ENCODE measurements at regions not wholly inside any gene's neighbourhood (a gene's known extent, or its start where the extent isn't known, plus 50 kb on each side); places are given as distances from the start of the nearest gene placed in this dataset.

GRCh38 chr12:66733321-66733720, 54.4 kb upstream of the GRIP1 start:
- TF ChIP-seq CTCF (IDR thresholded peaks at IDR 0.05): no peak
- Histone ChIP-seq H3K27ac (no peak overlapping the region), H3K36me3 (no peaks in the 10 kb centered on the region), H3K27me3 (ENCODE audit: low read depth) (no peaks in the 10 kb centered on the region), H3K9me3 (no peaks in the 10 kb centered on the region), H3K4me3 (no peak overlapping the region), H3K4me1 (no peaks in the 10 kb centered on the region)
- DNase-seq (no peak), ATAC-seq (no peak)
- intact Hi-C loops (cut with DNase I): no loop called here

DNA sequence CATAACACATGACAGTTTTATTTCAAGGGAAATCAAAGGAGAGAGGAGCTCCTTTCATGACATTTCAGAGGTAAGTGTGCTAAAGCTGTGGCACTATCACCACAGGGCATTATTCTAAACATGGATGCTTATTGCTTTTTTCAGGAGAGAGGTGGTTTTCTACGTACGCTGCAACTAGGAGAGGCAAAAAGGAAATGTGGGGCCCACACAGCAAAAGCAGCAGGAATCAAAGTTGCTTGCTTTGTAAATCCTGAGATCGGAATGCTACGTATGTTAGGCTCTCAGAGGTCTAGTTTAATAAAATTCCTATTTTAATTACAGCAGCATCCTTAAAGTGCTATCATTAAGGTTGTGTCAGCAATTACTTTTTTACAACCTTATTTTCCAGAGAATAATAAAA, 55.0 kb upstream of the GRIP1 start:
- no peak for TF ChIP-seq CTCF (IDR thresholded peaks at IDR 0.05)
- Histone ChIP-seq H3K27ac (no peak overlapping the region), H3K4me3 (no peak overlapping the region), H3K36me3 (no peaks in the 10 kb centered on the region), H3K27me3 (ENCODE audit: low read depth) (no peaks in the 10 kb centered on the region), H3K9me3 (no peaks in the 10 kb centered on the region), H3K4me1 (no peaks in the 10 kb centered on the region)
- DNase-seq (no peak), ATAC-seq (no peak)
- intact Hi-C loops (cut with DNase I): no loop called here

GRCh38 chr12:66735275-66735674, 56.4 kb upstream of the GRIP1 start:
- no peak for ATAC-seq
- intact Hi-C loops (cut with DNase I): no loop called here
- TF ChIP-seq CTCF (IDR thresholded peaks at IDR 0.05): no peak

GRCh38 chr12:66736931-66737330, 58.1 kb upstream of the GRIP1 start:
- H3K4me3 ChIP-seq: no peak overlapping the region
- no peaks in the 10 kb centered on the region for H3K4me1 ChIP-seq
- intact Hi-C loops (cut with DNase I): no loop called here
- no peaks in the 10 kb centered on the region for H3K9me3 ChIP-seq
- no peaks in the 10 kb centered on the region for H3K27me3 ChIP-seq (ENCODE audit: low read depth)
- ATAC-seq (no peak), DNase-seq (no peak)
- no peaks in the 10 kb centered on the region for H3K36me3 ChIP-seq
- TF ChIP-seq CTCF (IDR thresholded peaks at IDR 0.05): no peak
- no peak overlapping the region for H3K27ac ChIP-seq

More at GRCh38 chr12:66735275-66735674, 56.4 kb upstream of the GRIP1 start:
- H3K4me1 ChIP-seq: no peaks in the 10 kb centered on the region
- no peak overlapping the region for H3K27ac ChIP-seq
- H3K27me3 ChIP-seq (ENCODE audit: low read depth): no peaks in the 10 kb centered on the region
- no peak overlapping the region for H3K4me3 ChIP-seq
- H3K36me3 ChIP-seq: no peaks in the 10 kb centered on the region
- no peak for DNase-seq
- no peaks in the 10 kb centered on the region for H3K9me3 ChIP-seq

GRCh38 chr12:66739266-66739665, 60.4 kb upstream of the GRIP1 start:
- Histone ChIP-seq H3K9me3 (no peaks in the 10 kb centered on the region), H3K27ac (no peak overlapping the region), H3K4me3 (no peak overlapping the region), H3K36me3 (no peaks in the 10 kb centered on the region), H3K27me3 (ENCODE audit: low read depth) (no peaks in the 10 kb centered on the region), H3K4me1 (no peaks in the 10 kb centered on the region)
- intact Hi-C loops (cut with DNase I): no loop called here
- no peak for ATAC-seq
- no peak for TF ChIP-seq CTCF (IDR thresholded peaks at IDR 0.05)
- no peak for DNase-seq
